HCEC 1CT (cell line): ENCODE measurements at regions not wholly inside any gene's neighbourhood (a gene's known extent, or its start where the extent isn't known, plus 50 kb on each side); places are given as distances from the start of the nearest gene placed in this dataset.
A peak's percentile ranks its signal among the peaks of the same experiment; 100 is the strongest.

Experiments used
- DNase-seq: peaks from one replicate; pipeline ENCODE4 v3.0.0-alpha.2; 2017

DNA sequence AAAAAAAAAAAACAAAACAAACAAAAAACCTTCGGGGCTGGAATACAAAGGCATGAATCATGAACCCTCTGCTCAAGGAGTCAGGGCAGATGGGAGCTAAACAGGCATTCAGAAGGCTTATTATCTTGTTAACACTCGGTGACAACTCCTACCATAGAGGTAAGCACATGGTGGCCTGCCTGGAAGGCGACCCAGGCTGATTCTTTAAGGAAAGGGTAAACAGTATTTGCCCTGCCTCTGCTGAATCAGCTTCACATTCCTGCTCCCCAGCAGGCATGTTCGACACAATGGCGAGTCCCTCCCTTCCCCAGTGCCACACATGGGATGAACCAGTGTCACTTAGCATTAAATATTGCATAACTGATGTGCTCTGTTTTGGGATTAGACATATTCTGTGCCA, 191.9 kb downstream of the ARL4C start:
- peak; percentile 54 for DNase-seq

DNA sequence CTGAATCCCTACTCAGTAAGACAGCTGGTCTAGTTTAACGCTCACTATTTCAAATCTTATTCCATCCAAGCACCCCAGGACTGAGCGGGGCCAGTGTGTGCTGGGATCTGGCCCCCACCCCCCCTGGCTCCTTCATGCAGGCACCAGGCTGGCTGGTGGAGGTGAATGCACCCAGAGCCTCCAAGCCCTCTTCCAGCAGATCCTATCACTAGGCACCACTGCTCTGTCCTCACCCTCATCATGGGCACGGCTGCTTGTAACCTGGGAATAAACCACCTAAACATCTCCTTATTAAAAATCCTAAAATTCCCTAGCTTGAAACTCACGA, 194.3 kb downstream of the ARL4C start:
- no peak for DNase-seq

DNA sequence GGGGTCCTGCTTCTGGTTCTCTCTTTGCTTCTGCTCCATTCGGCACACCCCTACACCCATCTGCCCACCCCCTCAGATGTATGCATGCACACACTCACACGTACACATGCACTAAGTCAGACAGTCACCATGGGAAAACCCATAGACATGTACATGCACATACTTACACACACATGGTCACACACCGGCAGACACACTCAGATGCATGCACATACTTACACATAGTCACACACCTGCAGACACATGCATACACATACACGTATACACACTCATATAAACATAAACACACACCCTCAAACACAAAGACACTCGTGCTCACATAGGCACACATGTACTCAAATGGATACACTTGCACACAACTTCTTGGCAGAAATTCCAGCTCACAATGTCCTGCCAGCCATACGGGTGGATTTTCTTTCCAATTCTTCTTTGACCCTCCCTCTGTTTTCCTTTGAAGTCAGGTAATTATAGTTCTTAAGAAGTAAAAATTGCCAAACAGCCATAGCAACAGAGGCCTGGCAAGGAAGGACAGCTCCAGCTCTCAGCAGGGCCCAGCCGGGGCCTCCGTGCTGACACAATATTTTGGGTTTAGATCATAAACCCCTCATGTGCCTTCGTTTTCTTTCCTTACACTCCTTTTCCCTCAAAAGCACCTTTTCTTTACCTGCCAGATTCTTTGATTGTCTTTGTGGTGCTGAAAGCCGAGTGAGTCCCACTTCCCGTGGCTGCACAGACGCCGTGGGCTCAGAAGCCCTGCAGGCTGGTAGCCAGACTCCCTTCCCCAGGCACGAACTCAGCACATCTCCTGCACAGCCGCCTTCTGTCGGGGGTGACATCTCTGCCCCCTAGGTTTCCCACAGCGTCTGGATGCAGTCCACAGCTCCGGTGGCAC, 195.7 kb downstream of the ARL4C start:
- no peak for DNase-seq

DNA sequence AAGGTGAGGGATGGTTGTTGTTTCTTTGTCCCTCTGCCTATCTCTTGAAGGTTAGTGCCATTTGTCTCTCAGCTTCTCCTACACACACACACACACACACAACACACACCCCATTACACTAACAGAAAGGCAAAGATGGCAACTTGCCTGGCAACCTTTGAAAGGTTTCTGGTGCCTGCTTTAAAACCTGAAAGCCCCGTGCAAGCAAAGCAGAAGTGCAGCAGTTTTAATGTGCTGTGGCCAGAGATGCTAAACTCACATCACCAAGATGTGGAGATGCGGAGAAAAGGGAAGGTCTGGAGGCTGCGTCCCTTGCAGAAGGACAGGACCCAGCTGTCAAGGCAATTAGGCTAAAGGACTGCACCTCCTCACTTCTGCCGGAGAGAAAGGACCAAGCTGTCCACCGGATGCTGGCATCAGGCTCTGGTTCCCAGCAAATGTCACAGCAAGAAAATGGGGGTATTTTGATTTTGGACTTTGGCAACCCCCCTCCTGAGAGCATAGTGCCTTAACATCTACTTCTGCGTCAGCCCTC, 196.4 kb downstream of the ARL4C start:
- DNase-seq: no peak

DNA sequence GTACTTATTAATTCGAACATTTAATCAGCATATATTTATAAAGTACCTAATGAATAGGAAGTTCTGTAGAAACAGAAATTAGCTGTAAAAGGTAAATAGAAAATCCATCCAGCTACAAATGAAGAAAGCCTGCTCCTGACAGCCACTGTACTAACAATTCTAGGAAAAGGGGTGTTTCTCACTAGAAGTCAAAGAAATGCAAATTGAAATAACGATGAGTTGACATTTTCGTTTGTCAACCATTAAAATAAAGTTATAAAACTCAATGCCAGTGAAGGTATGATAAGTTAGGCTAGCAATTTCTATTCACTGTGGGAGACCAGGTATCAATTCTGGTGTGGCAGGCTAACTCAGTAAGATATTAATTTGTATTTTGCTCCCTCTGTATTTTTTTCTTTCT, 198.0 kb downstream of the ARL4C start:
- no peak for DNase-seq

DNA sequence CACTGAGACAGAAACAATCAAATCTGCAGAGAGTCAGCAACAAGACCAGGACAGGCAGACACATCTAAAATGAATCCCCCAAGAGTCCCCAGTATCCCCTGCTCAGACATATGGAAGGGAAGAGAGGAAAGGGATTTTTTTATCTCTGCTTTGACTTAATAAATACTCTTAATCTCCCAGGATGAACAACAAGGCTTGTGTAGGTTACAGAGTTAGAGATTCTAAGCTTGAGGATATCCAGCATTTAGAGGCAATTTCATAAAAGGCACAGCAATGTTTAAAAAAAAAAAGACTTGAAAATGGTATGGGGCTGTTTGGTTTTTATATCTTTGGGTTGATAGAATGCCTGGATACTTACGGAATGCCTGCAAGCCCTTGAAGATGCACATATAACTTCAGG, 199.9 kb downstream of the ARL4C start:
- DNase-seq: no peak

DNA sequence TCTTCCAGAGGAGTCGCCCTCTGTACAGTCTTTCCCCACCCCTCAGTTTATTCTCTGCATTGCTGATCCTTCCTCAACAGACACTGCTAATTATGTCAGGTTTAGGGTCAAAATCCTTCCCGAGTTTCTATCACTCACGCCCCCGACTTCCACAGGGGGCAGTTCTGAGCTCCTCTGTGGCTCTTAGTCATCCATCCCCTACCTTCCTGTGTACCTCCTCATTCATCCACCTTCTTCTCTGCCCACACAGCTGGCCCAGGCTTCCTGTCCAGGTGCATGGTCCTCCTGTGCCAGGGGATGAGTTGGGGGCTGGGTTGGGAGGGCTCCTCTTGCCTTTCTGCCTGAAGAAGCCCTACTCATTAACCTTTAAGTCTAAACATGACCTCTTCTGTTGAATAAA, 202.9 kb downstream of the ARL4C start:
- no peak for DNase-seq

DNA sequence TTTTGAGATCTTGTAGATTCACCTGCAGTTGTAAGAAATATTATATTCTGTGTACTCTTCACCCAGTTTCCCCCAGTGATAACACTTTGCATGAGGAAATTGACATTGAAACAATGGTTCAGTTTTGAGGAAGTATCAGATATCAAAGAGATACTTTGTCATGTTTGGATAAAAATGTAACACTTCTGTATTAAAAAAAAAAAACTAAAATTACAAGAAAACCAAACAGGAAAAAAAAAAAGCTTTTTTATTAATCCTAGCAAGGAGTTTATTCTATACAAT, 204.0 kb downstream of the ARL4C start:
- no peak for DNase-seq

DNA sequence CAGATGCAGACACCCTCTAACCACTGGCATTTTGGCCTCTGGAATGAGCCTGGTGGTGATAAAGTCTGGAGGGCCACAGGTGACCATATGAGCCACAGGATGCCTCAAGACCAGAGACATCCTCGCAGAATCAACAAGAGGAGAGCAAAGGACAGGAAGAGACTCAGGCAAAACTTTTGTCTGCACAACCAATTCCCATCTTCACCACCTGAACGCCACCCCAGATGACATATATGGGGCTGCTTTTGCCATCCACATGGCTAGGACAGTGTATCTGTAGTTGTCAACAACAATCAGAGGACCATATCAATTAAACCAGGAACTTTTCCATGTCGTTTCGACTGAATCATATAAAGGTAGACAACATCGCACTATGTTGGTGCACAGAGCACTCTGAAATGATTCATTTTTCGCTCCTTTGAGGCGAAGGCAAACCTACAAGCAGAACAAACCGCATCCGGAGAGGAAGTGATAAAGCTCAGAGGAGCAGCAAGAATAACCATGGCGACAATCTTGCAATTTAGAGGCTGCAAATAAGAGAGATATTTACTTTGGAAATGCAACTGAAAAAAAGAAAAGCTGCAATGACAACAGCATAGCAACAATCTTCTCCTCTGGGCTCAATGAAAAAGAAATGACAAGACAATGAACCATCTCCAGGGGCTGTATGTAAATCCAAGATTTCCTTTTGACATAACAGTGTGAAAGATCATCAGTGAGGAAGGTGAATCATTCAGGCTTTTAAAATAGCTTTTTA, 204.5 kb downstream of the ARL4C start:
- DNase-seq: no peak

DNA sequence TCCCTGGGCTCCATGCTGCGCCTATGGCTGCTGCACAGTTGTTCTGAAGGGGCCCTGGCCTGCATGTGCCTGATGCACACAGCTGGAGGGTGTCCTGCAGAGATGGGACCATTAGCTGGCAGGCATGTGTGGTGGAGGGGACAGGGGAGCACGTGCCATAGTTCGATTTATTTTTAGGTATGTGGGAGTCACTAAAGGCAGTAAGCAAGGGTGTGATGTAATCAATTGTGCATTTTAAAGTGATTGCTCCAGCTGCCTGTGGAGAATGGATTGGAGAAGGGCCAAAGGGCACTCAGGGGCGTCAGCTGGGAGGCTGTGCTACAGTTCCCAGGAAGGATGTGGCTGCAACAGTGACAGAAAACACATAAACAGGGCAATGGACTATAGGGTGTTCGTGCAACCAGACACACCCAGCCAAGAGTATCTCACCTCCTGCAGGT, 205.1 kb downstream of the ARL4C start:
- peak; percentile 87 for DNase-seq

DNA sequence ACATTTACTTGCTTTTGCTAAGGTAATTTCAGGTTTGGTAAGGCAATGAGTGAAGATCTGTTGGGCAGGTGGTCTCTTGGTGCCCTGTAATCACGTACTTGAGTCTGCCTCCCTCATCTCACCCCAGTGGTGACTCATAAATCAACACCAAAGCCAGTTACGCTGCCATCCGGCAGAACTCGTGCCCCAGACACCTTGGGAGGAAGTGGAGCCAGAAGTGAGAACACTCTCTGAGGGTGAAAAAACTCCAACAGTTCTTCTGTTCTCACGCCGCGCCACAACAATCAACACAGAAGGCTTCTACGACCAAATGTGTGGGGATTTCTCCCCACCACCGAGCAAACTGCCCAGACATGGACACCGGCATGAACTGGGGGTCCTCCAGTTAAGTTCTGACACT, 206.2 kb downstream of the ARL4C start:
- no peak for DNase-seq

DNA sequence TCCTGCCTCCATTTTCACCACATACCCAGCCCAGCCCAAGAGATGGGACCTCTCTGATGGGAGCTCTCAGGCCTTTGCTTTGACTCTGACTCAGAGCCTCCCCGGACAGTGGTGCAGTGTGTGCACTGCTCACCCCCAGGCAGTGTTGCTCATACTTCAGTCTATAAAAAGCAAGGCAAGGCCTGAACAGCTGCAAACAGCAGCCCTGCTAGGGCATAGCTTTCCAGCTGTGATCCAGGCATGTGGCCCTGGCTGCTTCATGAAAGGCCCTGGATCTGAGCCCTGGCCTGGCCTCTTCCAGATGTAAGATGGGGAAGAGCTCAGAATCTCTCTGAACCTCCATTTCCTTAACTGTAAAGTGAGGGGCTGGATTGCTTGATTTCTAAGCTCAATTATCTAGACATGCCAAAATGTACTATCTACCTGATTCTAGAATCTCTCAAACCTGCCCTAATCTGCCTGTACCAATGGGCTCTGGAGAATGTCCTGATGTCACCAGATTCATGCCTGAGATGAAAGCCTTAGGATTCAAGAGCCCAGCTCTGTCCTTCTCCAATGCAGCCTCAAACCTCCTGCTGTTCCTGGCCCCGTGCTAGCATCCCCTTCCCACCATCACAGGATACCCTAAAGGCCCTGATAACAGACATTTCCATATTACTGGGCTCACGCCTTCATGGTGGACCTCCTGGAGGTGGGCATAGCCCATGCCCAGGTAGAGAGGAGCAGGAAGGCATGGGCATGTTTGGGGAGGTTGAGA, 206.9 kb downstream of the ARL4C start:
- DNase-seq: peak; percentile 94

DNA sequence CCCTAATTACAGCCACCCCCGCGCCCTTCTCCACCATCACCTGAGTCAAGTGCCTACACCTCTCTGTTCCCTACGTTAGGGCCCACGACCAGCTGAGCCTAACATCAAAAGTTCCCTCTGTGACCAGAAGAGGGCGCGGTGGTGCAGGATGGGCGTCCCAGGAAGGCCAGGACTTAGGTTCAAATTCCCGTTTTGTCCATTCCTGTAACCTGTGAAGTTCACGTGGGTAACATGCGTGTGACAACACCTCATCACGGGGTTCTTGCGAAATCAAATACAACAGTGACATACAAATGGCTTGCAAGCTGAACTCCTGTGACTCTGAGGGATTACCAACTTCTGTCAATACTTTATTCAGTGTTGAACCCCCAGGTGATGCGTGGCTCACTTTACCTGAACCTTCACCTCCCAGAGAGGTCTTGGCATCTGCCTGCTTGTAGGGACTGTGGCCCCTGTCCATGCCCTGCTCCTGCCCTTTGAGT, 207.9 kb downstream of the ARL4C start:
- peak; percentile 37 for DNase-seq

DNA sequence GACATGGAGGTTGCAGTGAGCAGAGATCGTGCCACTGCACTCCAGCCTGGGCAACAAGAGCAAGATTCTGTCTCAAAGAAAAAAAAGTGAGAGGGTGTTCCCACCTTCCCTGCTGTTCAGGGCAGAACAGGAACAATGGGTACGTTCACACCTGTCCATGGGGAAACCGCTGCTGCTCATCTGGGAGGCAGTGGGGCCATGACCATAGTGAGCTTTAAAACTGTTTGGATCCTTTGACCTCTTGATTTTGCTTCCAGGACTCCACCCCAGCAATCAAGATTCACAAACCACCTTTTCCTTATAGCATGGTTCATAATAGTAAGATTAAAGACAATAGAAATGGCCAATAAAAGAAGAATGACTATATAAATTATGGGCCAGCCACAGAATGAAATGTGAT, 209.2 kb downstream of the ARL4C start:
- DNase-seq: no peak

DNA sequence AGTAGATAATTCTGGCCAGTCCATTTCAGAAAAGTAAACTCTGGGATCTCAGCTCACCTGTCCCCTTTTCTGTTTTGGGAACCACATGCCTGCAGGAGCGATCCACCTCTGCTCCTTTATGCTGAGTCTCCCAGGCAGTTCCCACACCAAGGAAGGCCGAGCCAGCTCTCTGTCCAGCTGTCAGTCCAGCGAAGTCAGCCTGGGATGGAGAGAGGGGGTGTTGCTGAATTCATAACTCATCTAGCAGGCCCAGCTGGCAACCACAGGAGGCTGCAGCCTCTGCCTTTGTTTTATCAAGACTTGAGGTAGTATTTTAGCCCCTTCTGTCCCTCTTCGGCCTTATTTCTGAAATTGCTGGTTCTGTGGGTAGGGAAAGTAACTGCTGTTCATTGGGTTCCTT, 209.9 kb downstream of the ARL4C start:
- no peak for DNase-seq

DNA sequence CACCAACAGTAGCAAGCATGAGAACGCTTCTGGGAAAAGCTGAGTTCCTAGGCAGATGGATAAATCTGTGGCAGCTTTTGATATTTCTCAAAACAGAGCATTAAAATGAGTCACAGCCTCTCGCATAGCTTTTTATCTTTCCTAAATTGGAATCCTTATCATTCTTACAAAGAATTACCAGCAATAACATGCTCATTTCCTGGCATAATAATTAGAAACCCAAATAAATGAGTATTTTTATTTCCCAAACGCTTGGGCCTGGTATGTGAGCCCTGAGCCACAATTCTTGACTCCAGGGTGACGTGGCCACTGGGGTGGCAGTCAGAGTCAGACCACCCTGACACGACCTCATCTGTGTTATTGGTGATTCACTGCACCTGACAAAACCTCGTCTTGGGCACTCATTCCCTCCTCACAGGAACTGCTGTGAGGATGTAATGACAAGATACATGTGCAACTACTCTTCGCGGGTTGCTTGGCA, 210.7 kb downstream of the ARL4C start:
- DNase-seq: no peak

DNA sequence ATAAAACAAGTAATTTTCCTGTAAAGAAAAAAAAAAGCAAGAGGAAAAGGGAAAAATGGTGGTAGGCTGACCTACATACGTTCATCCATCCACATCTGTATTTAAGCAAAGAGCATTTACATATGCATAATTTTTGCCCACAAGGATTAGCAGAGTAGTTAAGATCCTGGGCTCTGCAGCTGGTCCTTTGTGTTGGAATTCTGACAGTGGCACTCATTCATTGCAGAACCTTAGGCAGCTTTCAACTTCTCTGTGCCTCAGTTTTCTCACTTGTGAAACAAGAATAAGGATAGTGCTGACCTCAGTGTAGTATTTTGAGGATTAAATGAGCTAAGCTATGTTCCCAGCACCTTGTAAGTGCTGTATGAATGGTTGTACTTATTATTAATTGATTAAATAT, 211.3 kb downstream of the ARL4C start:
- no peak for DNase-seq

DNA sequence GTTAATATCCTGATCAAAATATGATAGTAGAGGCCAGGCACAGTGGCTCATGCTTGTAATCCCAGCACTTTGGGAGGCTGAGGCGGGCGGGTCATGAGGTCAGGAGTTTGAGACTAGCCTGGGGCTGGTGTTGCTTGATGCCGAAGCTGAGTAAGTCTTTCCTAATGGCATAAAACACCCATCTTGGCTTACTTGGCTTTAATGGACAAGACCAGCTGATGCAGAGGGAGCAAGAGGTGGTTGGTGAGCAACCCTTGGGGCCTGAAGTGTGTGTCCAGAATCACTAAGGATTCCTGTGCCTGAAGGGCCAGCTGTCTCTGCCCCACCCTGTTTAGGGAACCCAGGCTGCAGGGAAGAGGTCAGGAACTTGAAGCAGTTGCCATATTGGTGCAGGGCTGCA, 217.2 kb downstream of the ARL4C start:
- DNase-seq: no peak

DNA sequence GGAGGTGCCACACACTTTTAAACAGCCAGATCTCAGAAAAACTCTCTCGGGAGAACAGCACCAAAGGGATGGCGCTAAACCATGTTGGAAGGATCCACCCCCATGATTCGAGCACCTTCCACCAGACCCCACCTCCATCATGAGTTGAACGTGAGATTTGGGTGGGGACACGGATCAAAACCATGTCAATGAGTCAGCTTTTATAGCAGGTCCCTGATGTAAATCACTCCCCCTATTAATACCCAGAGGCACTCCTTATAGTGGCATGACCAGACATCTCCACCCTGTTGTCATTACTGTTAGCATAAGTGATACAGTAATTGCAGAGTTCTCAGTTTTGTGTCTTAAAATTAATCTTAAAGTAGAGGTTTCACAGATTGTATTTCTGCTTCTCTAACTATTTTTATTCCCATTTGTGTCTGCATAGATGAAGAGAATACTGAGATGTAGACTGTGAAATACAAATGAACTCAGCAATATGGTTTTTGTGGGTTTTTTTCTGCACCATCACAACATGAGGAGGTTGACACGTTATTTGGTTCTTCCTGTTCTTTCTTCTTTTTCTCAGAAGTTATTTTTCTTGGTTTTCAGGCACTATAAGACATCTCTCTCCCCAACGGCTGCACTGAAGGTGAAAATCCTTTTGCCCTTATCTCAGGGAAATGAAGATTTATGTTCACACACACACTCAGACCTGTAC, 218.2 kb downstream of the ARL4C start:
- no peak for DNase-seq

DNA sequence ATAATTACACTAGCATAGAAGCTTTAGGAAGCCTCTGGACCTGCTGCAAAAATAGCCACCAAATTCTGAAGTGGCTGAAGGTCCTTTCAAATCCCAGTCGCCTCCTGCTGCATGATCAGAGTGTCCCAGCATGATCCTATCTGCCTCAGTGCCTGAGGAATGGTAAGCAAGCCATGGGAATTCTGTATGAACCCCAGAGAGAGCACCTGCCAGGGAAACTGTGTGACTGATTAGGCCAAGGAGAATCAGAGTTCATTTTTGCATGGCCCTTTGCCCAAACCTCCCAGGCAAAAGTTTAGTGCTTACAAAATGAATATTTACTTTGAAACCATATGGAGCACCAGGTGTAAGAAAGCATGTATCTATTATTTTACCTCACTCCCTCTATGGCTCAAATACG, 221.4 kb downstream of the ARL4C start:
- DNase-seq: no peak

DNA sequence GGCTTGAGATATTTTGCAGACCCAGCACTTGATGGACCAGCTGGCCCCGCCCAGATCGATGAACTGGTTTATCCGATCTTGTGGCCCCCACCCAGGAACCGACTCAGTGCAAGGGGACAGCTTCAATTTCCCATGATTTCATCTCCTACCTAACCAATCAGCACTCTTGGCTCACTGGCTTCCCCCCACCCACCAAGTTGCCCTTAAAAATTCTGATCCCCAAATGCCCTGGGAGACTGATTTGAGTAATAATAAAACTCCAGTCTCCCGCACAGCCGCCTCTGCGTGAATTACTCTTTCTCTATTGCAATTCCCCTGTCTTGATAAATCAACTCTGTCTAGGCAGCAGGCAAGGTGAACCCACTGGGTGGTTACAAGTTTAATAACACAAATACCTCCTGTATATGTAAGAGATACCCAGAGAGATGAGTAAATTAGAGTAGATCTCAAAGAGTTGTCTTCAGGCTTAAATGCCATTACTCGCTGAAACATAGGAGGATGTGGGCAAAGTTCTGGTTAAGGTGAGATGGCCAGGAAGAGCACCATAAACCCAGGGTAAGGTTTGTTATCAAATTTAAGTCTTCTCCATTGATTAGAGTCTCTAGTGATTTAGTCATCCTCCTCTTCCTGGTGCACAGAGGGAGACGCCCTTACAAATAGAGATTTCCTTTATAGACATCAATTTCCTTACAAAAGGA, 222.8 kb downstream of the ARL4C start:
- no peak for DNase-seq
